SK-N-SH (cell line): ENCODE measurements at regions not wholly inside any gene's neighbourhood (a gene's known extent, or its start where the extent isn't known, plus 50 kb on each side); places are given as distances from the start of the nearest gene placed in this dataset.

Experiments
- CTCF ChIA-PET: fragments of 300-600, 350-600 bp; formaldehyde crosslinking; extraction: SDS; loops from one replicate; lab custom pipeline; 2021; lab: Yijun Ruan, JAX
- POLR2A ChIA-PET: fragments of 350-600 bp; sonication (Branson Sonifier 250); formaldehyde crosslinking; extraction: SDS; loops from one replicate; lab custom pipeline; 2020; ENCODE audit warnings: antibody characterized with exemption, inconsistent platforms; lab: Yijun Ruan, JAX
- DNase-seq: peaks from one replicate; pipeline ENCODE4 v3.0.0; 2012
- H2AFZ ChIP-seq: fragments of 200-600 bp; sonication (generic); 2 replicates; pipeline ENCODE4 v1.8.1; 2016; ENCODE audit warnings: antibody characterized with exemption, mild to moderate bottlenecking, low read depth
- H3F3A ChIP-seq: fragments of 200-600 bp; sonication (generic); replicated peaks from 2 replicates; pipeline ENCODE3; 2016; ENCODE audit warnings: antibody characterized with exemption, mild to moderate bottlenecking; ENCODE audit not compliant: insufficient read depth
- H3K27ac ChIP-seq, 2 experiments: fragments of 200-500 bp in 1 of 2; fragments of 200-600 bp in 1 of 2; sonication (Bioruptor generic) in 1 of 2; sonication (generic), shearing (Covaris generic) in 1 of 2; 2 replicates each; pipeline versions ENCODE4 v1.5.1 to v1.6.1; 2014 to 2016; ENCODE audit warnings: low read depth in 2 of 2, inconsistent platforms in 1 of 2, low read length in 1 of 2, mild to moderate bottlenecking in 1 of 2, mixed read lengths in 1 of 2
- H3K27me3 ChIP-seq: fragments of 200-600 bp; sonication (generic), shearing (Covaris generic); 2 replicates; pipeline ENCODE4 v1.6.1; 2016; ENCODE audit warnings: mixed run types; ENCODE audit not compliant: insufficient read depth
- H3K36me3 ChIP-seq, 2 experiments: fragments of 200-500 bp in 1 of 2; fragments of 200-600 bp in 1 of 2; sonication (Bioruptor generic) in 1 of 2; sonication (generic) in 1 of 2; replicated peaks in 1 of 2; 2 replicates each; pipeline versions ENCODE3 to v1.5.1; 2014 to 2016; ENCODE audit warnings: low read length in 1 of 2, mild to moderate bottlenecking in 1 of 2; ENCODE audit not compliant: insufficient read depth in 2 of 2, control insufficient read depth in 1 of 2
- H3K4me1 ChIP-seq, 2 experiments: fragments of 200-500 bp in 1 of 2; fragments of 200-600 bp in 1 of 2; sonication (Bioruptor generic) in 1 of 2; sonication (generic), shearing (Covaris generic) in 1 of 2; 2 replicates each; pipeline versions ENCODE4 v1.5.1 to v1.6.1; 2014 to 2016; ENCODE audit warnings: low read depth in 1 of 2, low read length in 1 of 2, mixed run types in 1 of 2; ENCODE audit not compliant: insufficient read depth in 2 of 2, control insufficient read depth in 1 of 2
- H3K4me2 ChIP-seq: fragments of 200-600 bp; sonication (generic), shearing (Covaris generic); 2 replicates; pipeline ENCODE4 v1.6.1; 2017; ENCODE audit warnings: mixed run types
- H3K4me3 ChIP-seq, 2 experiments: fragments of 200-500 bp in 1 of 2; fragments of 200-600 bp in 1 of 2; sonication (Bioruptor generic) in 1 of 2; sonication (generic), shearing (Covaris generic) in 1 of 2; 2 replicates each; pipeline versions ENCODE4 v1.5.1 to v1.8.1; 2014 to 2016; ENCODE audit warnings: low read depth in 2 of 2, inconsistent platforms in 1 of 2, low read length in 1 of 2, mild to moderate bottlenecking in 1 of 2, mixed read lengths in 1 of 2, moderate library complexity in 1 of 2
- H3K79me2 ChIP-seq: fragments of 200-600 bp; sonication (generic); 2 replicates; pipeline ENCODE4 v1.8.1; 2017; ENCODE audit warnings: mild to moderate bottlenecking; ENCODE audit not compliant: insufficient read depth
- H3K9ac ChIP-seq: fragments of 200-600 bp; sonication (generic); 2 replicates; pipeline ENCODE4 v1.6.1; 2017; ENCODE audit warnings: mixed run types
- H3K9me2 ChIP-seq: fragments of 200-600 bp; sonication (generic); 2 replicates; pipeline ENCODE4 v1.6.1; 2017; ENCODE audit warnings: mixed run types
- H3K9me3 ChIP-seq: fragments of 200-600 bp; sonication (generic); 2 replicates; pipeline ENCODE4 v1.6.1; 2017; ENCODE audit warnings: mixed run types, mild to moderate bottlenecking, moderate library complexity
- H4K20me1 ChIP-seq: fragments of 200-600 bp; sonication (generic); 2 replicates; pipeline ENCODE4 v1.6.1; 2017; ENCODE audit warnings: mild to moderate bottlenecking, mixed run types; ENCODE audit not compliant: insufficient read depth
- CHD2 ChIP-seq: fragments of 150-350 bp; IDR thresholded peaks from 2 replicates; pipeline ENCODE4 v1.6.1; 2018; ENCODE audit warnings: low read length; ENCODE audit not compliant: partially characterized antibody
- ELF1 ChIP-seq: IDR thresholded peaks from 2 replicates; pipeline ENCODE4 v1.4.0; 2012
- EP300 ChIP-seq, 2 experiments: IDR thresholded peaks; 2 replicates each; pipeline versions ENCODE4 v1.4.0 to v1.6.1; 2012; ENCODE audit warnings: borderline replicate concordance in 1 of 2, low read depth in 1 of 2, low read length in 1 of 2
- EZH2phosphoT487 ChIP-seq: fragments of 200-600 bp; sonication (generic); IDR thresholded peaks from 2 replicates; pipeline ENCODE4 v1.6.1; 2017; ENCODE audit warnings: low read depth, mixed run types, mild to moderate bottlenecking, antibody characterized with exemption, moderate library complexity, borderline replicate concordance
- FOXJ3 ChIP-seq: sonication (generic); formaldehyde crosslinking; IDR thresholded peaks from 2 replicates; pipeline ENCODE4 v1.5.1; 2020; ENCODE audit warnings: mild to moderate bottlenecking, missing genetic modification reagents
- FOXM1 ChIP-seq: IDR thresholded peaks from 2 replicates; pipeline ENCODE4 v1.4.0; 2012; ENCODE audit warnings: low read depth, mild to moderate bottlenecking
- IRF3 ChIP-seq: fragments of 150-350 bp; IDR thresholded peaks from 2 replicates; pipeline ENCODE4 v1.6.1; 2016; ENCODE audit warnings: mild to moderate bottlenecking, low read depth, low read length
- JUND ChIP-seq: IDR thresholded peaks from 2 replicates; pipeline ENCODE4 v1.4.0; 2012
- MAX ChIP-seq: IDR thresholded peaks from 2 replicates; pipeline ENCODE4 v1.4.0; 2012; ENCODE audit warnings: low read depth
- MXI1 ChIP-seq: IDR thresholded peaks from 2 replicates; pipeline ENCODE4 v1.6.1; 2012; ENCODE audit warnings: mild to moderate bottlenecking, low read depth, low read length, improper control_type of control experiment
- PBX3 ChIP-seq: IDR thresholded peaks from 2 replicates; pipeline ENCODE4; 2012
- POLR2AphosphoS5 ChIP-seq: IDR thresholded peaks from 2 replicates; pipeline ENCODE4 v1.6.1; 2012; ENCODE audit warnings: low read depth, low read length
- RAD21 ChIP-seq: IDR thresholded peaks from 2 replicates; pipeline ENCODE4 v1.6.1; 2012; ENCODE audit warnings: mild to moderate bottlenecking, low read length
- REST ChIP-seq: IDR thresholded peaks from 2 replicates; pipeline ENCODE4 v1.6.1; 2012; ENCODE audit warnings: mild to moderate bottlenecking, low read depth, low read length, moderate library complexity
- RFX5 ChIP-seq: IDR thresholded peaks from 2 replicates; pipeline ENCODE4 v1.6.1; 2012; ENCODE audit warnings: mild to moderate bottlenecking, improper control_type of control experiment, low read length
- RXRA ChIP-seq: IDR thresholded peaks from 2 replicates; pipeline ENCODE4 v1.4.0; 2012; ENCODE audit warnings: low read depth, mild to moderate bottlenecking, borderline replicate concordance
- SIN3A ChIP-seq: IDR thresholded peaks from 2 replicates; pipeline ENCODE4 v1.6.1; 2012; ENCODE audit warnings: low read depth, mild to moderate bottlenecking, low read length, moderate library complexity, borderline replicate concordance
- TAF1 ChIP-seq: IDR thresholded peaks from 2 replicates; pipeline ENCODE4 v1.6.1; 2012; ENCODE audit warnings: low read depth, mild to moderate bottlenecking, low read length, moderate library complexity, borderline replicate concordance
- TCF12 ChIP-seq: IDR thresholded peaks from 2 replicates; pipeline ENCODE4 v1.4.0; 2012
- TEAD4 ChIP-seq: IDR thresholded peaks from 2 replicates; pipeline ENCODE4 v1.4.0; 2012; ENCODE audit warnings: mild to moderate bottlenecking, borderline replicate concordance; ENCODE audit not compliant: insufficient read depth
- USF1 ChIP-seq: IDR thresholded peaks from 2 replicates; pipeline ENCODE4 v1.4.0; 2012; ENCODE audit warnings: low read depth, borderline replicate concordance
- USF2 ChIP-seq: fragments of 150-350 bp; IDR thresholded peaks from 2 replicates; pipeline ENCODE4 v1.6.1; 2017; ENCODE audit warnings: antibody characterized with exemption, low read length, low read depth, borderline replicate concordance
- YY1 ChIP-seq: IDR thresholded peaks from 2 replicates; pipeline ENCODE4 v1.4.0; 2012; ENCODE audit warnings: low read depth, mild to moderate bottlenecking
- ZBTB33 ChIP-seq: IDR thresholded peaks from 2 replicates; pipeline ENCODE4 v1.4.0; 2012; ENCODE audit warnings: low read depth, borderline replicate concordance
- WGBS: methylation state at CpG from one replicate; pipeline ENCODE4 v1.1.6; 2017; ENCODE audit warnings: low lambda C conversion rate; 5-methylcytosine and 5-hydroxymethylcytosine counted together

GRCh38 chr4:83855044-83855443 is 319.1 kb downstream of the GPAT3 start:
- Histone ChIP-seq H3K27me3 (no peaks in the 10 kb centered on the region), H3F3A (peaks cover 41% of the 10 kb centered on the region), H3K4me2 (peak overlapping the region; percentile 13; the same call in 1 of the 2 replicates), H4K20me1 (no peaks in the 10 kb centered on the region), H3K27ac (peak overlapping the region in 1 of 2 experiments; percentile 76; a peak in 2 of 4 replicates), H3K79me2 (no peaks in the 10 kb centered on the region), H3K4me1 (peaks cover 0 to 35% of the 10 kb centered on the region in 2 experiments; a peak in 2 of 4 replicates), H3K9me2 (no peaks in the 10 kb centered on the region), H3K4me3 (no peak overlapping the region), H2AFZ (peak overlapping the region; percentile 66), H3K36me3 (no peaks in the 10 kb centered on the region), H3K9me3 (no peaks in the 10 kb centered on the region), H3K9ac (peak overlapping the region; percentile 28; the same call in 1 of the 2 replicates)
- ChIA-PET POLR2A (no interaction called here), CTCF (interaction anchor here (0.6 kb wide), 1 partner anchor 1713 kb away, joined by 3 read pairs; no protein-coding TSS in a partner anchor)
- WGBS, result 7% methylated on average over 5 of the region's 6 CpGs
- no peak for DNase-seq
- TF ChIP-seq USF2 (no peak), FOXM1 (no peak), PBX3 (peak; percentile 91), ELF1 (peak; percentile 96), MXI1 (no peak), ZBTB33 (peak; percentile 62; the same call in 1 of the 2 replicates), TEAD4 (peak; percentile 83; the same call in 1 of the 2 replicates), MAX (0 out of 2 replicates have a peak, but pooled peaks have one; percentile 59), EZH2phosphoT487 (no peak), IRF3 (no peak), TAF1 (0 out of 2 replicates have a peak, but pooled peaks have one; percentile 9), REST (no peak), USF1 (no peak), JUND (peak; percentile 84), SIN3A (0 out of 2 replicates have a peak, but pooled peaks have one; percentile 23), CHD2 (no peak), RAD21 (no peak), FOXJ3 (CRISPR knock-in tag) (no peak), POLR2AphosphoS5 (peak; percentile 46; the same call in 1 of the 2 replicates), TCF12 (peak; percentile 94), YY1 (no peak), RFX5 (no peak), EP300 (IDR thresholded peaks at IDR 0.05; ENCODE audit: borderline replicate concordance in 1 of 2, low read depth in 1 of 2, low read length in 1 of 2) (peak in 1 of 2 experiments; percentile 80; a peak in 2 of 4 replicates), RXRA (0 out of 2 replicates have a peak, but pooled peaks have one; percentile 21)
